NCI-H2196 (cell line): ENCODE measurements at regions not wholly inside any gene's neighbourhood (a gene's known extent, or its start where the extent isn't known, plus 50 kb on each side); places are given as distances from the start of the nearest gene placed in this dataset.
"Not testable (repeated sequence)": the region's sequence is repeated elsewhere in the genome, so short reads cannot be mapped to it uniquely, and the experiment has no call there.

ENCODE experiments used
- DNase-seq: peaks from one replicate; lab custom pipeline; 2025; ENCODE audit not compliant: unreplicated experiment; lab: John Stamatoyannopoulos, UW

DNA sequence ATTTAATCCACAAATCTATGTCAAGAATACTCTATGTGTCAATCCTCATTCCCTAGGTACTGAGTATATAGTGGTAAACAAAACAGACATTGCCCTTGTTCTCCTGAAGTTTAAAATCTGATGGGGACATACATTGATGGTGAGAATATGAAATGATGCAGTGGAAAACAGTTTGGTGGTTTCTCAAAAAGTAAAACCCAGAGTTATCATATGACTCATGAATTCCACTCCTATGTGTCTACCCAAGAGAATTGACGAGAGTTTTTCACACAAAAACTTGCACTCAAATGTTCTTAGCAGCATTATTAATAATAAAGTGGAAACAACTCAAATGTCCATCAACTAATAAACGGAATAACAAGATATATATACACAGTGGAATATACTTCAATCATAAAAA, 586.7 kb downstream of the CCDC85A start:
- DNase-seq, result no peak

DNA sequence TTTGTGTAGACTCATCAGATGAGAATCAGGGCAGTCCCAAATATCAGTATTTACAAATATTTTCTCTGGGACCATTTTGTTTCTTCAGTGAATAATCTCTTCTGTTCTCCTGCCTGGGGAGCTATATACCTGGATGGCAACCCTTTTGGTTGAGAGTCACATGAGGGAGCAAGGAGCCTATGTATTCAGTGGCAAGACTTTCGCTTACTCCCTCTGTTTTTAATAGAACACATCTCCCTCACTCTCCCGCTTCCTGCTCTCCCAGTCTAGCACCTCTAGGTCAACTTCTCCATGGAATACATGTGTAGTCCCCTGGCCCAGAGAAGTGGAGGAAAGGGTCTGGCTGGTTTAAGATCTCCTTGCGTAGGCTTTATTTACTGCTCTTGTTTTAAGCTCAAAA, 600.3 kb downstream of the CCDC85A start:
- DNase-seq, result no peak

DNA sequence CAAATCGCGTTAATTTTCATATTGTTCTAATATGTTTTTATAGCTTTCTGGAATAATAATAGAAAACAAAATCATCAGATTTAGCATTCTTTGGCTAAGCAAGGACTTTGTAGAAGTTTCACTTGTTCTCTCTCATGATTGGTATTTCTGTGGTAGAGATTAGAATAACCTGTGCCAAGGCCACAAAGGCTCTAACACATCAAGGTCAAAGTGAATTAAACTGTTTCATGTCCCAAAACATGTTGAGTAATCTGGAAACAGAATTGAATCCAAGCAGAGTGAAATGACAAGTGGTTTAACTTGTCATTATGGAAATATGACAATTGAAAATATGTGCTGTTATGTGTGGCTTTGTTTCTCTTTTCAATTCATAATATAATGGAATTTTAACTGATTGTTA, 617.4 kb downstream of the CCDC85A start:
- no peak for DNase-seq

DNA sequence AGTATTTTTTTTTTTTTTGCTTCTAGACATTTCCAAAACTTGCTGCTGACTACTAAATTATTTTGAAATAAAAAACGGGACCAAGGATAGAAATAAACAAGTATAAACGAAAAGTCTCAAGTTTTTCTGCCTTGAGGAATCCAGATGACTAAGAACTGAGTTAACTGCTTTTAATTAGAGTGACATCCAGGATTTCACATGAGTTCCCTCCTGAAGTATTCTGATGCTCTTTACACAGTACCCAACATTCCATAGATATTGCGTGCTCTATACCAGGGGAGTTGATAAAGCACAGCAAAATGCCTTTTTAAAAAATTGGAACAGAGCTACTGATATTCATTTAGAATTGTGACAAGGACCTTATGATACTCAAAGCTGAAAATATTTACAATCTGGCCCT, 618.0 kb downstream of the CCDC85A start:
- DNase-seq, result no peak

DNA sequence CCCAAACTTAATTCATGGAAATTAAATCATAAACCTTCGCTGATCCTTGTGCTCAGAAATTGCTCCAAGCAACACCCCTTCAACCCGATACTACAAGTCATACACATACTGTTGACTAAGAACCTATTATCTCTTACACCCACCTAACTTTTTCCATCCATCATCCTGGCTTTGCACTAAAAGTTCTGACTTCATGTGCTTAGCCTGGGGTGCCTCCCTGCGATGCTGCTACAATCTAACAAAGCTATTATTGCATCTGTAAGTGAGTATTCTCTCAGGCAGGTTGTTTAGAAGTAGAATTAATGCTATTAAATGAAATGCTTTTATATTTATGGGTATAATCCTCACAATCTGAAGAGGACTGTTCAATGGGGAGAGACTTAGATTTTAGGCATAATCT, 619.8 kb downstream of the CCDC85A start:
- DNase-seq, result no peak

DNA sequence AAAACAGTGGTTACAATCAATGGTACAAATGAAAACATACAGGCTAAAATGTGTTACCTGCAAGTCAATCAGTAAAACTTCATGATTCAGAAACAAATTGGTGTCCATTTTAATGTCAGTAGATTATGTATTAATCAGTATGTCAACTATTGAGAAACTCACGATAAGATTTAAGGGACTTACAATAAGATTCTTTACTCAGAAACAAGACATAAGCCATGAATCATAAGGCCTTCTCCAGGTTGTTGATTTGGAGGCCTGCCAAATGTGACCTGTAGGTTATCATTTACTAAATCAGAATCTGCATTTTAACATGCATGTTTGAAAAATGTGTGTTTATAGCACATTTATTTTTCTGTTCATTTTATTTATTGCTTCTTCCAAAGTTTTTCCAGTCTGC, 623.1 kb downstream of the CCDC85A start:
- DNase-seq, result no peak

DNA sequence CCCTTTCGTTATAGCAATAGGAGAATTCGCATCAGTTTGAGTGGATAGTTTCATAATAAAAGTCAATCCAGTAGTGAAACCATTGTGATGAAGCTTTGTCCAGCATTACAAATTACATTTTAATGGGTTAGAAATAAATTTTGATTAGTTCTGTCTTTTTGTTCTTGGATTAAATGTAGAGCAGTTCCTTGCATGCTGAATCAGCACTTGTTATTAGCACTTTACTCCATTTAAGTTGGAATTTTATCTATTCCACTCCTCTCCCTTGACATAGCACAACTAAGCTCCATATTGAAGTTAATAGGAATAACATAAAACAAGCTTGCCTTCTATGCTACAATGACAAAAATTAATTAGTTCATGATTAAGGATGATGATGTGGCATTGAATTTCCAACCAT, 624.1 kb downstream of the CCDC85A start:
- no peak for DNase-seq

DNA sequence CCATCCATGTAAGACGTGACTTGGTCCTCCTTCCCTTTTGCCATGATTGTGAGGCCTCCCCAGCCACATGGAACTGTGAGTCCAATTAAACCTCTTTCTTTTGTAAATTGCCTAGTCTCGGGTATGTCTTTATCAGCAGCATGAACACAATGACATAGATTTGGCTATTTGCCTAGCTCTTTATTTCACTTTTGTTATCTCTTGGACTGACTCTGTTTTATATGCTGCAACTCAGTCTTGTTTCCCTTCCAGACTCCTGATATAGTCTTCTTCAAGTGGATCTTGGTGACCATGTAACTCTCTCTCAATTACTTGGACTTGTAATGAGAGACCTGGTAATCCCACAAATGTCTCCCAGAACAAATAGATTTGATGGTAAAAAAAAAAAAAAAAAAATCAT, 627.6 kb downstream of the CCDC85A start:
- DNase-seq, result no peak

DNA sequence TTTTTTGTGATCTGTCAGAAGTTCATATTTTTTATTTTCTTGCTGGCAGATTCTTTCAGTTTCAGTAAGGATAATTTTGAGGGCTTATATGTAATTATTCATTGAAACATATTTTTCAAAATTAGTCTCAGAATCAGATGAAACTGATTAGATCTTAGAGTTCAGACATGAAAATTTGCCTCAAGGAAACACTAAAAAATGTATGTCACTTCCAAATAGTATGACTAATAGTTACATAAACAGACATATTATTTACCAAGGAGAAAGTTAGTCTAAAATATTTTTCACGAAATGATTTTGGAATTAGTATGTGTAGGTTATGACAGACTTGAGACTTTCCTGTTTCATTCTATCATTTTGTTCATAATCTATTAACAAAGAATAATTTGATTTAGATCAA, 628.6 kb downstream of the CCDC85A start:
- DNase-seq, result no peak

DNA sequence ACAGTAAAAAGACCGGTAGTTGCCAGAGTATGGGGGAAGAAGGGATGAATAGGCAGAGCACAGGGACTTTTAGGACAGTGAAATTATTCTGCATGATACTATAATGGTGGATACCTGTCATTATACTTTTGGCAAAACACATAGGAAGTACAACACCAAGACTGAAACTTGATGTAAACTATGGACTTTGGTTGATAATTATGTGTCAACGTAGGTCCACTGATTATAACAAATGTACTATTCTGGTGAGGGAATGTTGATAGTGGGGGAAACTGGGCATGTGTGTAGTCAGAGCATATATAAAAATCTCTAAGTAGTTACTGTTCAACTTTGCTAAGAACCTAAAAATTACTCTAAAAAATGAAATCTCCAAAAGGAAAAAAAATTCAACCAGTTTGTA, 629.7 kb downstream of the CCDC85A start:
- no peak for DNase-seq

DNA sequence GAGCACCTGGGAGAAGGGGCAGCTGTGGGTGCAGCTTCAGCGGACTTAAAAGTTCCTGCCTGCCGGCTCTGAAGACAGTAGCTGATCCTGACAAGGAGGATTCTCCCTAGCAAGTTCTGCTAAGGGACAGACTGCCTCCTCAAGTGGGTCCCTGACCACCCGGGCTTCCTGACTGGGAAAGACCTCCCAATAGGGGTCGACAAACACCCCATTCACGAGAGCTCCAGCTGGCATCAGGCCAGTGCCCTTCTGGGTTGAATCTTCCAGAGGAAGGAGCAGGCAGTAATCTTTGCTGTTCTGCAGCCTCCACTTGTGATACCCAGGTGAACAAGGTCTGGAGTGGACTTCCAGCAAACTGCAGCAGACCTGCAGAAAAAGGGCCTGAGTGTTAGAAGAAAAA, 632.9 kb downstream of the CCDC85A start:
- DNase-seq, result no peak

DNA sequence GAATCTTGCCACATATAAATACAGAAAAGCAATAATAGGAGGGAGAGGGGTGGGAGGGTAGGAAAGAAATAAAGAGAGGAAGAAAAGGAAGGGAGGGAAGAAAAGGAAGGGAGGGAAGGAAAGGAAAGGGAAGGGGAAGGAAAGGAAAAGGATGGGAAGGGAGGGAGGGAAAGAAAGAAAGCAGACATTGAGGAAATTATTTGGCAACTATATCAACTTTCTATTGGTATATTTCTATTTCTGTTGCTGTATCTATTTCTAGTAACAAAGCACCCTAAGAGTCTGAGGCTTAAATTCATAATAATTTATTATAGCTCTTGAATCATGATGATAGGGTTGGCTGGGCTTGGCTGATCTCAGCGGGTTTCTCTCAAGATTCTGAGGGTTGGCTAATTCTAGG, 648.0 kb downstream of the CCDC85A start:
- no peak for DNase-seq

DNA sequence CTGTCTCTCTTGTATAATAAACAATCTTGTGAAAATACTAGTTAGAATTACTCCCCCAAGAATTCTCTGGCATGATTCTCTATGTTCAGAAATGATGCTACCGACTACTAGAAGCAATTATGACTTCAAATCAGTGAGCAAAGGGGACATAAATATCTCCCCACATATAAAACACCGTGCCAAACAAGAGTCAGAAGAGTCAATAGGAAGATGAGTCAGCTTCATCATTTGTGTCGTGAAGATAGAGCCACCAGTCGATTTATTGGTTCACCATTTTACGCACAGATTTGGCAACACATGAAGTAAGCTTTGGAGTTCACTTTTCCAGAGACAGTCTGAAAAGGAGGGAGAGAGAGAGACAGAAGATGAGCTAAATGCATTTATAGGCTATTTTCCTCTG, 650.9 kb downstream of the CCDC85A start:
- DNase-seq, result no peak

DNA sequence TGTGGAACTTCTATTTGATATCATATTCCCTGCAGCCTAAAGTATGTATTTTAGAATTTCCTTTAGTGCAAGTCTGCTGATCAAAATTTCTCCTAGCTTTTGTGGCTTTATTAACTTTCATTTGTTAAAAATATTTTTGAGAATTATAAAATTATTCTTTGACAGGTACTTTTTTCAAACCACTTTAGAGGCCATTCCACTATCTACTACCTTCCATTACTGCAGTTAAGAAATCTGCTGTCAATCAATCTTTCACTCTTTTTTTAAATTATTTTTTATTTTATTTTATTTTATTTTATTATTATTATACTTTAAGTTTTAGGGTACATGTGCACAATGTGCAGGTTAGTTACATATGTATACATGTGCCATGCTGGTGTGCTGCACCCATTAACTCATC, 656.2 kb downstream of the CCDC85A start:
- DNase-seq, result not testable (repeated sequence)

DNA sequence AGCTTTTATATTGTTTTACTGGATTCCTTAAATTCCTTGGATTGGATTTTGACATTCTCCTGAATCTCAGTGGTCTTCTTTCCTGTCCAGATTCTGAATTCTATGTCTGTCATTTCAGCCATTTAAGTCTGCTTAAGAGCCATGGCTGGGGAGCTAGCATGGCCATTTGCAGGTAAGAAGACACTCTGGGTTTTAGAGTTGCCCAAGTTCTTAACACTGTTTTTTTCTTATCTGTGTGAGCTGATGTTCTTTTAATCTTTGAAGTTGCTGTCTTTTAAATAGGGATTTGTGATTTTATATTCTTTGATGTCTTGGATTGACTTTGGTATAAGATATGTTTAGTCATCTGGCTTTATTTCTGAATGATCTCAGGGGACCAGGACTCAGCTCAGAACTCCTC, 677.2 kb downstream of the CCDC85A start:
- DNase-seq, result no peak

DNA sequence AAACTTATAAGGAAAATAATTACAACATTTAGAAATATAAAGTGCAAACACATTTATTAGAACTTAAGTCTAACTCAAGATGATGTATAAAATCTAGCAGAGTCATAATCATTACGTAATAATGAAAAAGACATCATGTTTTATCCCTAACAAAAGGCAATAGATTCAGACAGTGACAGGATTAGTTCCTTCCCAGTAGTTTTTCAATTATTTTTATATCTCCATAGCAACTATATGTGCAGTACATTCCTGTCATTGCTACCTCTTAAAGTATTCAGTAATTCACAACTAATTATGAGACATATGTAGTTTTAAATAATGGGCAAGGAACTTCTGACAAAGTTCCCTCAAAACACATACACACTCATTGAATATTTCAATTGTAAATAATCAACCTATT, 687.9 kb downstream of the CCDC85A start:
- no peak for DNase-seq

DNA sequence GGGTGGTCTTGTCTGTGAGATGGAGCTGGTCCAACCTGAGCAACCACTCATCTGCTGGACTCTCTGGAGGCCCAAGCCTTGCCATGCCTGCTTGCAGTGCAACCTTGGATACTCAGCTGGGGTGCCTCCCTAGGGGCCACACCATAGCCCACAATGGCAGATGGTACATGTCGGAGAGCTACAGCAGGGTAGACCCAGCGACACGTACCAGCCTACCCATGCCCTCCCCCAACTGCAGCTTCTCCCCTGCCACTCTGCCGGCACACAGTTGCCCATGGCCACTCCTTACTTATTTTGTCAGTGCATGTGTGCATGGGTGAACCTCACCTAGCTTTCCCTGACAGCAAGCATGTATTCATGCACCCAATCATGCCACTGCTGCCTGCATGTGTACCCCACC, 690.9 kb downstream of the CCDC85A start:
- DNase-seq, result no peak

DNA sequence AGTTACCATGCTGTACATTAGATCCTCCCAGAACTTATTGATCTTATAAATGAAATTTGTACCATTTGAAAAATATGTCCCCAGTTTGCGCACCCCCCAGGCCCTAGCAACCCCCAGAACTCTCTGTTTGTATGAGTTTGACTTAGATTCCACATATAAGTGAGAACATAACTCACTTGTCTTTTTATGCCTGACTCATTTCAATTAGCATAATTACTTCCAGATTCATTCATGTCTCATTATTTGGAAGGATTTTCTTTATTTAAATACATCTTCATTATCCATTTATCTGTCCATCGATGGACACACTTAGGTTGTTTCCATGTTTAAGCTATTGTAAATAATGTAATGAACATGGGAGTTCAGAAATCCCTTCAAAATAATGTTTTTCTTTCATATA, 705.9 kb downstream of the CCDC85A start:
- DNase-seq, result no peak

DNA sequence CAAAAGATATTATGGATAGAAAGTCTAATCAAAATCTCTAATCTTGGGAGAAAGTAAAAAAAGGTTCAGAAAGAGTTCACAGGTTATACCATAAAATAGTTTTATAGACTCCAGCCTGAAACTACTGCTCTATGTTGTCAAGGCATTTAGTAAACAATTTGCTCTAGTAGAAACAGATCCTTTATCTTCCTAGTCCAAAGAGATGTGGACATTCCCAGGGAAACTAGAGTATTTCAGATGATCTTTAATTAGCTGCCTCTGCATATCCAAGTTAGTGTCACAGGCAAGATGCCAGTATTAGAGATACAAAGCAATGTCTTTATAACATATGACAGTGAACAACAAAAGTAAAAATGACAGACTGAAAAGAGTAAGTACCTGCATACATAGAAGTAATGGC, 708.6 kb downstream of the CCDC85A start:
- no peak for DNase-seq

DNA sequence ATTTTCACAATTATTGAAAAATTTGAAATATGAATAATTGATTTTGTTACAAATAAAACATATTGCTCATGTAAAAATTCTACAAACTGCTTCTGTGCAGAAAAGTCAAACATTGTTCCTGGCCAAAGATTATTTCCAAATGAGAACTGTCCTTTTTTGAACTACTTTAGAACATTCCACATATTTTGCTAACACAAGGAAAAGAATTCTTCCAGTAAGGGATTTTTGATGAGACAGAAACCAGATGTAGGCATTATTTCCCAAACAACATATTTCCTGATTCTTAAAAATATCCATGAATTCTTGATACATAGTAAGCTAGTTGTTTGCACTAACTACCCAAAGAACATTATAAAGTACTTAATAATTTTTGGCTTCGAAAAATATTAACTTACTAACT, 715.2 kb downstream of the CCDC85A start:
- DNase-seq, result no peak

DNA sequence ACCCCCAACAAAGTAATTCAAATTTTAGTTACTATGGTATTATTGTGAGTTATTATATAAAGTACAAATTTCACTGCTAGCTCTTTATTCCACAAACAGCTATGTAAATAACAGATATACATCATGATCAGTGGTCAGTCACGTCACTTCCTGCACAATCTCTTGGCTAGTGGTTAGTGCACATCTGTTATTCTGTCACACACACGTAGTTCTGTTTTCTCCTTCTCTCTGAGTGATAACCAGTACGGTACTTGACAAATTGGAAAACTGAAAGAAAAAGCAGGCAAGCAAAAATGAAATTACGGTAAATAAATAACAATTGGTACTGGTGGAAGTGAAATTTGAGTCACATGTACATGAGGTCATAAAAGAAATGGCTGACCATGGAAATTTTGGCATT, 728.7 kb downstream of the CCDC85A start:
- no peak for DNase-seq

DNA sequence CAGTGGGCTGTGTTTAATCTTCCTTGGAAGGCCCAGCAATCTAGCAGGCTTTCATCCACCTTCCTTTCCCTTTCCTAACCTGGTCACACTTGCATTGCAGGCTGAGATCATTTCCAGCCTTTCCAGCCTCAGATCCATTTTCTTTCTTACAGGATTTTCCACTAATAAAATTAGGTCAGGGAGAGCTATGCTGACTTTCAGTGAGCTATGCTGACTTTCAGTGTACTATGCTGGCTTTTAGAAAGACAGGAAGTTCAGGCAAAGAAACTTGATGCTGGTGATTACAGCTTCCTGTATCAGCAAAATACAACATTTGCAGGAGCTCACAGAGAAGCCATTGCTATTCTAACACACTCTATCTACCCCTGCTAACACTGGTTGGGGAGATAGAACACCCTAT, 735.0 kb downstream of the CCDC85A start:
- no peak for DNase-seq

DNA sequence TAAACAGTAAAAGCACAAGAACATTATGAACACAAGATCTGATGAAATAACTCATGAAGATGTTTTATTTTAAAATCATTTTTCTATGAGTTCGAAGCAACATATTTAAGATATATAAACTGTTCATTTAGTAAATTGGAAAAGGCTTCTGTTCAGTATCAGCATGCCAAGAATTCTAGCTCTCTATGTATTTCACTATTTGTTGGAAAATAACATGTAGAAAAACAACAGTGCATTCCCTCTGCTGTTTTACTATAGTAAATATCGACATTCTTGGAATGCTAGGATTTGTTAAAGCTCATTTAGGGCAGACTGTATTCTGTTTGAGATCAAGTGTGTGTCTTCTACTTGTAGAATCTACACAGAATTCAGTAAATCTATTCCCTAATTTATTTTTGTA, 750.2 kb downstream of the CCDC85A start:
- no peak for DNase-seq

DNA sequence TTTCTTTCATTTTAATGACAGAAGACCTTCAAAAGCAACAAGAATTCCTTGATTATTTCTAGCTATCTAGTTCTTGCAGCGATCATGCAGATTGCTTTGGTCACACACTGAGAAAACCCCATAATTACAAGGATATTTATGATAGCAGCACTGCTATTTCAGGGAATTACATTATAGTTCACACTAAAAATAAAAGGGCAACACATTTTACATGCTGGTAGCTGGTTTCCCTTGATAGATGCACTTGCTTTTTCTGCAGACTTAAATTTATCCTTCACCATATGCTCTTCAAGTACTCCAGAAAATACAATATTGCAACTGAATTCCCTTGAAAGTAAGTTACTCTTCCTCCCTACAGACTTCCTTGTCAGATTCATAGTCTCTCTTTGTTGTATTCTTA, 751.1 kb downstream of the CCDC85A start:
- DNase-seq, result no peak
